Stomach (tissue), 8 donors: ENCODE measurements at regions not wholly inside any gene's neighbourhood (a gene's known extent, or its start where the extent isn't known, plus 50 kb on each side); places are given as distances from the start of the nearest gene placed in this dataset.

Experiments used
- DNase-seq, 2 donors: peaks; one replicate each; pipeline versions ENCODE4 v3.0.0 to v3.0.0-alpha.2; 2013 to 2019
- H3K27ac ChIP-seq, 5 donors: fragments of 200-600 bp in 4 of 5; sonication (generic) in 4 of 5; one replicate each; pipeline ENCODE4 v1.5.1; 2013 to 2019; ENCODE audit warnings: mild to moderate bottlenecking in 1 of 5, moderate library complexity in 1 of 5
- H3K27me3 ChIP-seq, 3 donors: fragments of 200-600 bp; sonication (generic); one replicate each; pipeline ENCODE4 v1.5.1; 2017 to 2019; ENCODE audit warnings: mixed run types in 1 of 3
- H3K36me3 ChIP-seq, 4 donors: fragments of 200-600 bp; sonication (generic); 1 replicate in 3 of 4; 2 replicates in 1 of 4; pipeline ENCODE4 v1.5.1; 2016 to 2019
- H3K4me1 ChIP-seq, 4 donors: fragments of 200-600 bp; sonication (generic); one replicate each; pipeline ENCODE4 v1.5.1; 2016 to 2019
- H3K4me3 ChIP-seq, 4 donors: fragments of 200-600 bp; sonication (generic) in 3 of 4; one replicate each; pipeline ENCODE4 v1.5.1; 2016 to 2019; ENCODE audit warnings: mild to moderate bottlenecking in 1 of 4
- H3K9me3 ChIP-seq, 4 donors: fragments of 200-600 bp; sonication (generic); one replicate each; pipeline ENCODE4 v1.5.1; 2016 to 2019
- EP300 ChIP-seq: sonication (generic); formaldehyde crosslinking; IDR thresholded peaks from one replicate; pipeline ENCODE4 v1.6.1; 2017; ENCODE audit warnings: antibody characterized with exemption
- POLR2A ChIP-seq, 4 donors: fragments of 450-650 bp; IDR thresholded peaks; one replicate each; pipeline ENCODE4 v1.6.1; 2016; ENCODE audit warnings: antibody characterized with exemption in 4 of 4, control low read depth in 2 of 4, mild to moderate bottlenecking in 1 of 4, moderate library complexity in 1 of 4
- POLR2AphosphoS5 ChIP-seq, 3 donors: sonication (generic); formaldehyde crosslinking; IDR thresholded peaks; one replicate each; pipeline ENCODE4 v1.6.1; 2016; ENCODE audit warnings: antibody characterized with exemption in 3 of 3
- WGBS, 5 donors: extraction: QIAGEN DNeasy Blood & Tissue Kit in 3 of 5; methylation state at CpG; one replicate each; pipeline versions ENCODE4 v1.1.5 to v1.1.7; 2013 to 2018; 5-methylcytosine and 5-hydroxymethylcytosine counted together
- intact Hi-C: fragments of 100-400 bp; cut with DNase I; formaldehyde crosslinking; loops from one replicate; pipeline ENCODE4 v1.15.1; 2023; ENCODE audit warnings: low total_unique reads
- TF ChIP-seq, protein P1 (sequence below), 7 experiments: fragments of 450-650 bp in 4 of 7; fragments of 200-600 bp in 3 of 7; sonication (generic) in 3 of 7; IDR thresholded peaks; one replicate each; pipeline ENCODE4 v1.5.1; 2016 to 2019; ENCODE audit warnings: antibody characterized with exemption in 7 of 7, control low read depth in 2 of 7, mild to moderate bottlenecking in 1 of 7
- donor health status: healthy with polysubstance abuse.
- donor health status: Bipolar disorder and iron deficiency.
- donor health status: healthy.

- H3K4me3 ChIP-seq = no peak overlapping the region
- no peak overlapping the region for H3K27ac ChIP-seq
- WGBS, 5 donors = 51 to 62% (median 55%) methylated on average over 6 of the region's 6 CpGs
- peaks cover 0 to 5% (median 3%) of the 10 kb centered on the region in 4 donors for H3K9me3 ChIP-seq
- intact Hi-C loops = no loop called here
- H3K4me1 ChIP-seq = peaks cover 0 to 11% (median 0%) of the 10 kb centered on the region in 4 donors
- DNase-seq = no peak
- TF ChIP-seq, protein P1, sequence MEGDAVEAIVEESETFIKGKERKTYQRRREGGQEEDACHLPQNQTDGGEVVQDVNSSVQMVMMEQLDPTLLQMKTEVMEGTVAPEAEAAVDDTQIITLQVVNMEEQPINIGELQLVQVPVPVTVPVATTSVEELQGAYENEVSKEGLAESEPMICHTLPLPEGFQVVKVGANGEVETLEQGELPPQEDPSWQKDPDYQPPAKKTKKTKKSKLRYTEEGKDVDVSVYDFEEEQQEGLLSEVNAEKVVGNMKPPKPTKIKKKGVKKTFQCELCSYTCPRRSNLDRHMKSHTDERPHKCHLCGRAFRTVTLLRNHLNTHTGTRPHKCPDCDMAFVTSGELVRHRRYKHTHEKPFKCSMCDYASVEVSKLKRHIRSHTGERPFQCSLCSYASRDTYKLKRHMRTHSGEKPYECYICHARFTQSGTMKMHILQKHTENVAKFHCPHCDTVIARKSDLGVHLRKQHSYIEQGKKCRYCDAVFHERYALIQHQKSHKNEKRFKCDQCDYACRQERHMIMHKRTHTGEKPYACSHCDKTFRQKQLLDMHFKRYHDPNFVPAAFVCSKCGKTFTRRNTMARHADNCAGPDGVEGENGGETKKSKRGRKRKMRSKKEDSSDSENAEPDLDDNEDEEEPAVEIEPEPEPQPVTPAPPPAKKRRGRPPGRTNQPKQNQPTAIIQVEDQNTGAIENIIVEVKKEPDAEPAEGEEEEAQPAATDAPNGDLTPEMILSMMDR (IDR thresholded peaks at IDR 0.05) = no peak
- TF ChIP-seq POLR2A (IDR thresholded peaks at IDR 0.05) (no peak), EP300 (no peak), POLR2AphosphoS5 (IDR thresholded peaks at IDR 0.05) (no peak)
- H3K27me3 ChIP-seq = no peaks in the 10 kb centered on the region
- no peaks in the 10 kb centered on the region for H3K36me3 ChIP-seq
Observed at GRCh38 chr14:31990926-31991572, 86.1 kb upstream of the ARHGAP5 start.

DNA sequence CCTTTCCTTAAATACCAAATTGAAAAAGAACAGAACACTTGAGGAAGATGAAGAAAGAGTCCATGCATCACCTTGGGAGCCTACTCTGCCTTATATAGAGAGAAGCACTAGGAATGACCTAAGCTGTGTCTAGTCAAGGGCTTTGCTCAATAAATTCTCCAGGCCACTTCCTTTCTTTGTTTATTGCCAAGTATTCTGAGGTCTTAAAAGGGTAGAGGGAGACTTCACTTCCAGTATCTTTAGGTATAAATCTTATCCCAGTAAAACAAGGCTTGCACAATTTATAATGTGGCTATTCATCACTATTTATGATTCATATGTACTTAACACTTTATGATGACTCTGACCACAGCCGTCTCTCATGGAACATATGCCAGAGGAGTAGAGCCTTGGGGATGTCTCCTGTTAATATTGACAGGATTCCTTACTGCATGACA lies 85.1 kb upstream of the ARHGAP5 start:
- 60 to 81% (median 69%) methylated on average over 1 of the region's 1 CpG for WGBS, 5 donors
- H3K27me3 ChIP-seq = no peaks in the 10 kb centered on the region
- TF ChIP-seq EP300 (no peak), POLR2AphosphoS5 (IDR thresholded peaks at IDR 0.05) (peak in 1 of 3 donors; percentile 36)
- peaks cover 0 to 11% (median 0%) of the 10 kb centered on the region in 4 donors for H3K4me1 ChIP-seq
- no peak for DNase-seq
- H3K36me3 ChIP-seq = no peaks in the 10 kb centered on the region
- no peak overlapping the region for H3K4me3 ChIP-seq
- no peaks in the 10 kb centered on the region for H3K9me3 ChIP-seq
- intact Hi-C loops = no loop called here
- no peak overlapping the region for H3K27ac ChIP-seq

DNA sequence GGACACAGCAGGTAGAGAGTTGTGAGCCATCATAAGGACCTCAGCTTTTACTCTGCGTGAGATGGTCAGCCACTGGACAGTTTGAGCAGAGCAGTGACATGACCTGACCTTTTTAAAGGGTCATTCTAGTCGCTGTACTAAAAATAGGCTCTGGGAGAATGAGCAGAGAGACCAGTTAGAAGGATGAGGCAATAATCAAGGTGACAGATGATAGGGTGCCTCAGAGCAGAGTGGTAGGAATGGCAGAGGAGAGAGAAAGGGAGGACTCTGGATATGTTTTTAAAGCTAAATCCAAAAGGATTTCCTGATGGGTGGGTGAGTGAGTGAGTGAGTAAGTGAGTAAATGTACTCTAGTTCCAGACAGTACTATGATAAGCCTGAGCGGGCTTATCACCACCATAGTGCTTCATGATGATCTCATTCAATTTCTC lies 83.6 kb upstream of the ARHGAP5 start:
- intact Hi-C loops = no loop called here
- Histone ChIP-seq H3K27ac (no peak overlapping the region), H3K4me1 (peaks cover 0 to 11% (median 0%) of the 10 kb centered on the region in 4 donors), H3K4me3 (no peak overlapping the region), H3K27me3 (no peaks in the 10 kb centered on the region), H3K36me3 (no peaks in the 10 kb centered on the region), H3K9me3 (no peaks in the 10 kb centered on the region)
- 64 to 76% (median 73%) methylated on average over 3 of the region's 3 CpGs for WGBS, 5 donors
- no peak for DNase-seq
- TF ChIP-seq EP300 (no peak), POLR2A (IDR thresholded peaks at IDR 0.05) (no peak), POLR2AphosphoS5 (IDR thresholded peaks at IDR 0.05) (no peak)
- TF ChIP-seq, protein P1 (IDR thresholded peaks at IDR 0.05) = no peak

- Histone ChIP-seq H3K27ac (no peak overlapping the region), H3K9me3 (no peaks in the 10 kb centered on the region), H3K4me3 (no peak overlapping the region), H3K36me3 (no peaks in the 10 kb centered on the region), H3K4me1 (peaks cover 0 to 11% (median 0%) of the 10 kb centered on the region in 4 donors), H3K27me3 (no peaks in the 10 kb centered on the region)
- no peak for DNase-seq
- TF ChIP-seq EP300 (no peak), POLR2A (IDR thresholded peaks at IDR 0.05) (no peak), POLR2AphosphoS5 (IDR thresholded peaks at IDR 0.05) (no peak)
- TF ChIP-seq, protein P1 (IDR thresholded peaks at IDR 0.05) = no peak
- intact Hi-C loops = no loop called here
- 42 to 61% (median 49%) methylated on average over 3 of the region's 3 CpGs for WGBS, 5 donors
Observed at GRCh38 chr14:31994391-31995033, 82.6 kb upstream of the ARHGAP5 start.

DNA sequence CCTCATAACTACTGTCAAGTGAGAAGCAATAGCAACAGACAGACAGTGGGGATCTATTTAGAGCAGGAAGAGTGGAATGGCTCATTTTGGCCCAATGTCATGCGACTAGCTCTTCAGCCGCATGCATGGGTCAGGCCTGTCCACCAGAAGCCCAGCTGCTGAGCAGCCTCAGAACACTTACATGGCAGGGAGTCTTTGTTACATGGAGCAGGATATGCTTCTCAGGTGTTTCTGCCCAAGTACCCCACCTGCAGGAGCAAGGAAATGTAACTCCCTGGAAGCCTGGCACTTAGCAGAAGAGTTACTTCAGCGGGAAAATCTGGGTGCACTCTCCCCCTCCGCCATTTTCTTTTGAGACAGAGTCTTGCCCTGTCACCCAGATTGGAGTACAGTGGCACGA lies 73.5 kb upstream of the ARHGAP5 start:
- no peaks in the 10 kb centered on the region for H3K9me3 ChIP-seq
- intact Hi-C loops = no loop called here
- H3K27me3 ChIP-seq = no peaks in the 10 kb centered on the region
- peaks cover 0 to 12% (median 0%) of the 10 kb centered on the region in 4 donors for H3K4me1 ChIP-seq
- H3K27ac ChIP-seq = no peak overlapping the region
- WGBS, 5 donors = 81 to 97% (median 96%) methylated on average over 5 of the region's 5 CpGs
- H3K4me3 ChIP-seq = no peak overlapping the region
- TF ChIP-seq, protein P1 (IDR thresholded peaks at IDR 0.05) = no peak
- TF ChIP-seq POLR2AphosphoS5 (IDR thresholded peaks at IDR 0.05) = no peak
- TF ChIP-seq EP300 = no peak
- TF ChIP-seq POLR2A (IDR thresholded peaks at IDR 0.05) = no peak
- no peak for DNase-seq
- H3K36me3 ChIP-seq = no peaks in the 10 kb centered on the region
